Left lobe of liver (tissue), 2 donors: ENCODE measurements at regions not wholly inside any gene's neighbourhood (a gene's known extent, or its start where the extent isn't known, plus 50 kb on each side); places are given as distances from the start of the nearest gene placed in this dataset.
A peak's percentile ranks its signal among the peaks of the same experiment; 100 is the strongest.

ENCODE experiments used
- ATAC-seq: fragments of 200-7000 bp; cut with Tn5 transposase; one replicate; pipeline ENCODE4 v1.9.1; 2020; ENCODE audit warnings: mild to moderate bottlenecking, moderate library complexity
- DNase-seq: peaks from one replicate; pipeline ENCODE4 v3.0.0-alpha.2; 2020; ENCODE audit warnings: low spot score
- donor health status: DM: no; HTN: no; CAD: no; lungs with moderate emphysema.
- donor health status: DM: no; HTN: yes; CAD: no.

- peak; percentile 44 for ATAC-seq
Measured at GRCh38 chr2:120439637-120440384, 93.9 kb downstream of the INHBB start.

GRCh38 chr2:120440521-120441350 is 94.8 kb downstream of the INHBB start:
- ATAC-seq (no peak), DNase-seq (no peak)

More at GRCh38 chr2:120439637-120440384, 93.9 kb downstream of the INHBB start:
- DNase-seq = peak; percentile 55

DNA sequence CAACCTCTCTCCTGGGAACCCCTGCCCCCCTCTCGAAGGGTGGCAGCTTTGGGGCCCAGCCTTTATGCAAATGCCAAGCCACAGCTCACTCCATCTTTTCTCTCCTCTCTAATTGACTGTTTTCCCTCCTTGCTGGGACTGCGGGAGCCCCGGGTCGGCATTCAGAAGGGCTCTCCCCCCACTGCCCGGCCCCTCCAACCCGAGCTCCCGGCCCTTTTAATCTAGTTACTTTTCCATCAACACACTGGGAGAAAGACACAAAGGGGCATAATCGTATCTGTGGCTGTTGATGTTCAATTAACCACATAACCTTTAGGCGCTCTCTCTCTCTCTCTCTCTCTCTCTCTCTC is 95.4 kb downstream of the INHBB start:
- DNase-seq (no peak), ATAC-seq (no peak)

- peak; percentile 71 for DNase-seq
- peak; percentile 85 for ATAC-seq
Measured at GRCh38 chr2:120441744-120442471, 96.0 kb downstream of the INHBB start.

DNA sequence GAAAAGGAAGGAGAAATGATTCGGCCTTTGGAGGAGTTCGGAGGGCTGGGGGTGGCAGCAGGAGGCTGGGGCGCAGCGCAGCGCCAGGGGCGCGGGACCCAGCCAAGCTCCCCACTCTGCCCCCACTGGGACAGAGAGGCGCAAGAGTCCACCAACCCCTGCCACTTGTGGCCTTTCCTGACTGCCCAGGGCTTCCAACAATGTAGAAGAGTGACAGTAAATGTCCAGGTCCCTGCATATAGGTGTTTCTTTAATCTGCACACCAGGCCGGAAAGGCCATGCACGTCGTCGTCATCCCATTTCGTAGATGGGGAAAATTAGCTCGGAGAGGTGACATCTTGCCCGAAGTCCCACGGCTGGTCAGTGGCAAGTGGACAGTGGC is 96.6 kb downstream of the INHBB start:
- DNase-seq (no peak), ATAC-seq (peak; percentile 28)

GRCh38 chr2:120442923-120443571 is 97.1 kb downstream of the INHBB start:
- peak; percentile 69 for DNase-seq
- ATAC-seq = peak; percentile 78

- no peak for DNase-seq
- ATAC-seq = no peak
Measured at GRCh38 chr2:120443946-120444345, 98.0 kb downstream of the INHBB start.

GRCh38 chr2:120444691-120445240 is 98.8 kb downstream of the INHBB start:
- DNase-seq (no peak), ATAC-seq (no peak)

DNA sequence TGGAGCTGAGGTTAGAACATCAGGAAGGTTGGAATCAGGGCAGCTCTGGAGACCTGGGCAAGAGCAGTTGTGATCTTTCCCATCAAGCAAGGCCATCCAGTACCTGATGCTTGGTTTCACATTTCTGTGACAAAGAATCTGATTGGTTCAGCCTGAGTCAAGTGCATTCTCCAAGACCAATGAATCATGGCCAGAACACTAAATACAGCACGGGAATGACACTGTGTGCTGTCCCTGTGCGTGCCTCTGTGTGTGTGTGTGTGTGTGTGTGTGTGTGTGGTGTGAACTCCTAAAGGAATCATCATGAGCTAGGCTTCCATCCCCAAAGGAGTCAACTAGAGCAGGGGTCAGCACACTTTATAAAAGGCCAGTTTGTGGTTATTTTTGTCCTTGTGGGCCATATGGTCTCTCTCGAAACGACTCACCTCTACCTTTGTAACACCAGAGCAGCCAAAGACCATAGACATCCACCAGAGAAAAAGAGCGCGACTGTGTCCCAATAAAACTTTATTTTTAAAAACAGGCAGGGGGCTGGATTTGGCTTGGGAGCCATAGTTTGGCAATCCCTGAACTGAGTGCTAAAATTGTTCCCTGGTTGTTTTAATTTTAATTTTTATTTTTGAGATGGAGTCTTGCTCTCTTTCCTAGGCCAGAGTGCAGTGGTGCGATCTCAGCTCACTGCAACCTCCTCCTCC is 99.7 kb downstream of the INHBB start:
- ATAC-seq = no peak
- DNase-seq = no peak

DNA sequence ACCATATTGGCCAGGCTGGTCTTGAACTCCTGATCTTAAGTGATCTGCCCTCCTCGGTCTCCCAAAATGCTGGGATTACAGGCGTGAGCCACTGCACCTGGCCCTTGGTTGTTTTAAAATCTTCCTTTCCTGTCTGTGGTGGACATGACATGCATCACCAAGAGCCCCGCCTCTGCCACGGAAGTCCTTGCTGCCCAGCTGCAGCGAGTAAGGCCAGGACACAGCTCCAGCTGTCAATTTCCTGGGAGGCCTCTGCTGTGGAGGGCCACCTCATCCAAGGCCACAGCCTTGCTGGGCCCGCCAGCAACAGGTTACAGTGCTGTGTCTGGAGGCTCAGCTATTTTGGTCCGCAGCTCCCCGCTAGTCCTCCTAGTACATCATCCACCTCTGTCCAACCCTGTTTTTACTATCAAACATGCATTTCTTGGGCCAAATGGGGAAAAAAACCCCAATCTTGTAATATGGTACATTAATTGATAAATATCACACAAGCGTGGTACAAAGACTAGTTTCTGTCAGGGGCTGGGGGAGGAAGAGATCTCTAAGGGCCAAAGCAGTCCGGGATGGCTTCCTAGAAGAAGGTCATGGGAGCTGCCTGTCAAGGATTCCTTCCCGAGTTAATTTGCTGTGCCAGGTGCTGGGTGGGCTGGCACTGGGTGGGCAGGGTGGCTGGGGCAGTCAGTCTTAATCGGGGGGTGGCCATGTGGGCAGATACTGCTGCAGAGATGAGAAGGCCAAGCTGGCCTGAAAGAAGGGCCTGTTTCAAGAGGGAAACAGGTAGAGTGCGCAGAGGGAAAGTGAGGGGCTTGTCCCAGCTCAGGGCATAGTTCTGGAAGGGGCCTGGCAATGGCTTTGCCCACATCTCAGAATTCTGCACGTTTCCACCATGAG is 100.5 kb downstream of the INHBB start:
- DNase-seq = no peak
- ATAC-seq = no peak

DNA sequence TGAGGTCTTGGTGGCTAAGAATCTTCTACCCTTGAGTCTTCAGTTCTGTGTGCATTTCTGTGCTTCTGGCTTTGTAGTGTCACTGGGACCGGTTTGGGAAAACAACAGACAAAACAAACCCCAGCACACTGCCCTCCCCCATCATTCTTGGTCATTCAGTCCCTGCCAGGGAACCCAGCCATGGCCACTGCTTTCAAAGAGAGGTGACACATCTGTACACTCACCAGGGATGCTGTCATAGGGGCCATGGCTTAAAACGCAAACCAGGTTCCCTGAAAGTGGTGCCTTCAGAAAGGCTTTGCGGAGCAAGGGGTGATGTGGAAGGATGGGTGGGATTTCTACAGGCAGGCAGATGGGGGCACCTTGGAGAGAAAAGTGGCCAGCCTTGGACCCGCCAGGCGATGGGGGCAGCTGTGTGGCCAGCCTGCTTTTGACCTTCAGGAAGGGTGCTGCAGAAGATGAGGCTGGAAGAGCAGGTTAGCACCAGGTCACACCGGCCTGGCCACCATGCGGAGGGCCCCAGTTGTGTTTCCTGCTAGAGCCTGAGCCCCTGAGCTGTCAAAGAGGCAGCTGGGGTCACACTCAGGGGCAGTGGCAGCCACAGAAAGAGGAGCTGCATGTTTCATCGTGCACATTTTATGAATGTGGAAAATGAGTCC is 101.3 kb downstream of the INHBB start:
- no peak for ATAC-seq
- no peak for DNase-seq

- DNase-seq = no peak
- ATAC-seq = no peak
Measured at GRCh38 chr2:120448436-120448835, 102.5 kb downstream of the INHBB start.

DNA sequence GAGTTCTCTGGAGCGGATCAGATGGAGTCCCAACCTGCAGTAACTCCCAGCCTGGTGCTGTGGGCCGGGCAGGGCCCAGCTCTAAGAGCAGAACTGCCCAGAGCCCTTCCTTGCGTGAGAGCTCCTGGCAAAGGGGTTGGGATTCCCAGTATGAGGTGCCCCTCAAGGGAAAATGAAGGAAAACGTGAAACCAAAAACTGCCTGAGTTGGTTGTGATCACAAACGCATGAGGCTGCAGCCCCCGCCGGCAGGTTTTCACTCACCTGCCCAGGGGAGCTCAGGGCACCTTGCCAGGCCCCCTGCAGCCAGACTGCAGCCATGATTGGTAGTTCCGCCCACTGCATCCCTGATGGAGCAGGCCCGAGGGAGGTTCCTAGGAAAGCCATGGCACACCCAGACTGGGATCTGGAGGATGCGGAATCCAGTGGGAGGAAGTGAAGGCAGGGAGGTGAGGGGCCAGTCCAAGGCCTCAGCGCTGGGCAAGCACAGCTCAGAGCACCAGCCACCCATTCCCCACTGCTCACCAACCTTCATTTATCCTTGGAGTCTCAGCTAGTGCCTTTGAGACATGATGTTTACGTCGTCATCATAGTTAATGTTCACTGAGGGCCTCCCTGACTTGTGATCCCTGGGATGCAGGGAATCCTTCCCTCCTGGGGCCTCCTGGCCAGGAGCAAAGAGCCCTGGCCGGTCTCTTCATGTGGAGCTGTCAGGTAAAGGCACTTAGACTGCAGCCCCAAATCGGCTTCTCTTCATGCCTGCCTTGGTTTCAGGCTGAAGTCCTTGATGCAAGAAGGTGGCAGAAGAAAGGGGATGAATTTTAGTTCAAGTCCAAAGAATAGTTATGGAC is 103.2 kb downstream of the INHBB start:
- no peak for ATAC-seq
- DNase-seq = no peak

- DNase-seq = no peak
- no peak for ATAC-seq
Measured at GRCh38 chr2:120450196-120450820, 104.4 kb downstream of the INHBB start.

DNA sequence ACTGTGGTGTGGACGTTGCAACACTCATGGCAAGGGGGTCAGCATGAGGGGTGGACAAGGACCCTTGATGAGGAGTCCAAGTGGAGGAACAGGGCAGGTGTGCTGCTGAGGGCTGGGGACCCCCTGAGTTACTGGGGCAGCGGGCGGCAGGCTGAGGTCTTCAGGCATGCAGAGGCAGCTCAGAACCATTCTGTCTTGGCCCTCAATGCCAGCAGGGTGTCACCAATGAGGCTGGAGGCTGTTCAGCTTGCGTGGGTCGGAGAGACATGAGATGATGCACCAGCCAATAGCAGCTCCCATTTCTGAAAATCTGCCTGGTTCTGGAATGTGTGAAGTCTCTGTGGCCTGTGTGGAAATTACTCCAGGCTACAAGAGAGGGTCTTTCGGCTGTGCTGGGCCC is 105.4 kb downstream of the INHBB start:
- no peak for ATAC-seq
- no peak for DNase-seq

DNA sequence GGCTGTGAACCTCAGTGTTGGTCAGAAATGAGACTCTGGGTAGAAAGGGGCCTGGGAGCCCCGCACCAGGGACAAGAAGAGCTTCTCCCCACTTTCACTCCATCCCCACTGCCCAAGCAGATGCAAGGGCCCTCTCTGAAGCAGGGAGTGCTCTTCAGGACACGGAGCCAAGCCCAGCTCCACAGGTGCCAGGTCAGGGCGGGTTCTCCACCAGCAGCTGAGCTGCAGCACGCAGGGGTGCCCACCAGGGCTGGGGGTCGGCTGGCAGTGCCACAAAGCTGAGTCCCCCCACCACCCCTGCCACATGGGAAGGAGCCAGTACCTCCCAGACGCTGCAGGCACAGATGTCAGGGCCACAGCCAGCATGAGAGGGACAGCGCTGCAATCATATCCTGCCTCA is 106.2 kb downstream of the INHBB start:
- DNase-seq = no peak
- ATAC-seq = no peak

GRCh38 chr2:120452945-120453634 is 107.2 kb downstream of the INHBB start:
- ATAC-seq = no peak
- no peak for DNase-seq
